NOMO-1 (cell line): ENCODE measurements at regions not wholly inside any gene's neighbourhood (a gene's known extent, or its start where the extent isn't known, plus 50 kb on each side); places are given as distances from the start of the nearest gene placed in this dataset.

ENCODE experiments used
- DNase-seq, 2 experiments: peaks; one replicate each; lab custom pipeline; 2025; ENCODE audit not compliant: unreplicated experiment in 2 of 2; lab: John Stamatoyannopoulos, UW

DNA sequence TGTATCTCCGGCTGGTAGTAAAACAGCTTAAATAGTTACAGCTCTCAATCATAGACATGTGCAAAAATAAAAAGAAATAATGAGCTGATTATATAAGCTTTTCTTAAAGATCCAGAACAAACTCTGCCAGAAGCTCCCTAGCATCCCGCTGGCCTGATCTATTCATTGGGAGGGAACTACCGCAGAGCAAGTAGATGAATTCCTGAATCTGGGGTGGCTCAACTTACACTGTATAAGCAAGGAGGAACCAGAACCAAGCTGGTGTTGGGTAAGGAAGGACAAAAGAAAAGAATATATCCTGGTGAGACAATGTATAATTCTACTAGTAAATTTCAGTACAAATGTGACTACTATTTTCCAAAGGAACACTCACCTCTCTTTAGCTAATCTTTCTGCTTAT lies 1122.2 kb downstream of the OLFM4 start:
- DNase-seq, result no peak

DNA sequence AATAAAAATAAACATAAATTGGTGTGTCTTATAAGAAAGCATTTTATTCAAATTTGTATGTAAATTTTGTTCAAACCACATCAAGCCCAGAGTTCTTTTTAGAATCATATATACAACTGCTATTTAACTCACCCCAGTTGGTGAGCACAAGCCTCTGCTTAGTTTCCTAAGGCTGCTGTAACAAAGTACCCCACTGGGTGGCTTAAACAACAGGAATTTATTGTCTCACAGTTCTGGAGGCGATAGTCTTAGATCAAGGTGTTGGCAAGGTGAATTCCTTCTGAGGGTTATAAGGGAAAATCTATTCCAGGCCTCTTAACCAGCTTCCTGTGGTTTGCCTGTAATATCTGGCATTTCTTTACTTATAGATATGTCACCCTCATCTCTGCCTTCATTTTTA lies 1133.5 kb downstream of the OLFM4 start:
- DNase-seq, result no peak

DNA sequence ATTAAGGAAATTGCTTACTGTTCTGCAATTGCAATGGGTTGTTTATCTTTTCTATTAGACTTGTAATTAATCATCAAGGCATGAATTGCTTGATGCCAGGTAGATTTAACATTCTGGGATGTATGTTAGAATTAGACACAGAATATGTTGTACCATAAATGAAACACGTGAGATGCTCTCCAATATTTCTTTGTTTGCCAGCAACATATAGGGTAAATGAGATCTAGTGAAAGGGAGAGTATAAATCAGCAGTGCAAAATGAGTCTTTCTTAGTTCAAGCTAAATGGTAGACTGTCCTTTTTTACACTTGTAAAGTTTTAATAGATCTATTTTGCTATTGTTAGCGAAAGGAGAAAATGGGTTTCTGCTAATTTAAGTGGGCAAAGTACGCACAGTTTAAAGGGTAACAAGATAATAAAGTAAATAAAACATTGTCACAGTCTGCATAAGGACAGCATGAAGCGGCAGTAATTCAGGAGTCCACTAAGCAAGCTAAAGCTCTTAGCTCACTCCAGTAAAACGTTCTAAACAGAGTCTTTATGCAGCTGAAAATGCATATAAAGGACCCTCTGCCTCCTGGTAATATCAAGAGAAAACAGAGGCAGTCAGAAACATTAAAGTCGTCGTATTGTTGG lies 1137.1 kb downstream of the OLFM4 start:
- DNase-seq, result no peak

DNA sequence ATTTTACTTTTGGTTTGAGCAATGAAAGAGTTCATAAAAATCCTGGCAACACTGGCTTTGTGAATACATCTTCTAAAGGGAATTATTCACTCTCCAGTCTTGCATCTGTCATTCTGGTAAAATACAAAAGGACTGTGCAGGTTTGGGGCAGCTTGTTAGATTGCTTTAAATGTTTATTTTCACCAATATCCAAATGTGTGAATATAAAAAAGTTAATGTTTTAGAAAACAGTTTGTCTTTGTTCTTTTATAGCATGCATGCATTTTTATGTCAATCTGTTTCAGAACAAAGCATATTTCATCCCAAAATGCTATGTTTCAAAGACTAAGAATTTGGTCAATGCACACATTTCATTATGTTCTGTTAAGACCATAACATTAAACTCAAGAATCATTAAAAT lies 1145.4 kb downstream of the OLFM4 start:
- DNase-seq, result no peak

DNA sequence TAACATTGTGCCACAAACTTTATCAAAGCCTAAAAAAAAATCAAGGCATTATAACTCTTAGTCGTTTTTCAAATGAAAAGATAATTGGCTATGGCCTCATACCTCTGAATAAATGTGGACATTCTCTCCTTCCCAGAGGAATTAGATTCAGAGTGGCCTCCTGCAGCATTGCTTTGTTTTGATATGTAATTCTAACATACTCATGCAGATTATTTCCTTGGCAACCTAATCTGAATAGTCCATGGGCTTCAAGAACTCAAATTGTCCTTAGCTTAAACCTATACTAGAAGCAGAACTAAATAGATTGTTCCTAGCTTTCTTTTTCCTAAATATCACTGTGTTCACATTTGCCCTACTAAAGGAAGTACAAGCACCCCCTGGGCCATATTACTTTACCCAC lies 1146.9 kb downstream of the OLFM4 start:
- no peak for DNase-seq

DNA sequence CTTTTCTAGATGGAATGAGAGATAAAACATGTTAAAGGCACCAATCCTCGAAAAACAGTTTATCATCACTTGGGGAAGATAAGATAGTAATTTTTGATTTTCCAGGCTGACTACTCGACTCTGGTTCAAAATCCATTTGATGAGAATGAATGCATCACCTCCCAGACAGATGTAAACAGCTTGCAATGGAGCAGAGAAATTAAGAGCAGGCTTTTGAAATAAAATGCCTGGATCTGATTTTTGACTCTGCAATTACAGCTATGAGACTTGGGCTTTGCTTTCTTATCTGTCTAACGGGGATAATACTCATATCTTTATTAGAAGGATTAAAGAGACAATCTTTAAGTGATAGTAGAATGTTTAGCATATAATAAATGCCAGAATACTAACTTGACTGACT lies 1148.9 kb downstream of the OLFM4 start:
- no peak for DNase-seq

DNA sequence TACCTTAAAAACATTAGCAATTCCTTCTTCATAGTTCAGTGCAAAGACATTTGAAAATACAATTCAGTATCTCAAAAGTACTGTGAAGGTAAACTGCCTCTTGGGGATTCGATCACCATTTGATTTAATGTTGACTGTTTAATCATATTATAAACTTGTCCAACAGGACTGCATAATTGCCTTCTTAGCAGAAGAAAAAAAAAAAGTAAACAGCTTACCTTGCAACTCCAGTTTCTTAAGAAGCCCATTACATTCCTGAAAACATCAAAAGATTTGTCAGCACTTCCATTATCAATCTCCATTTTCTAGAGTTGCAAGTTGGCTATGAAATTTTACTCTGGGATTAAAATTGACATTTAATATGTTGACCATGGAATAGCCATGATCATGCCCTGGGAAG lies 1154.6 kb downstream of the OLFM4 start:
- DNase-seq, result no peak

DNA sequence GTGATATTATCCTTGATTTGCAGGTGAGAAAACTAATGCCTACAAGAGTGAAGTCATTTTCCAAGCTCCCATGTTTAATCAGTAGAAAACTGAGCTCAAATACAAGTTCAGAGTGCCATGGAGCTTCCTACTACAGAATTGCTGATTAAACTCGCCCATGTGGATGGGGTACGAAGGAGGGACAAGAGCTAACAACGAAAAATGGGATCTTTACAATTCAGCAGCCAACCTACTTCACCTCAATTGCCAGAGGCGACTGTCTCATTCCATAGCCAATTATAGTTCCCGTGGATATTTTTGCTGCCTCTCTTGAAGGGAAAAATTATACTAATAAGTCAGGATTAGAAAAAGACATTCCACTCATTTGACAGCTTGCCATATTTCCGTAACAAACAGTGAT lies 1155.1 kb downstream of the OLFM4 start:
- no peak for DNase-seq

DNA sequence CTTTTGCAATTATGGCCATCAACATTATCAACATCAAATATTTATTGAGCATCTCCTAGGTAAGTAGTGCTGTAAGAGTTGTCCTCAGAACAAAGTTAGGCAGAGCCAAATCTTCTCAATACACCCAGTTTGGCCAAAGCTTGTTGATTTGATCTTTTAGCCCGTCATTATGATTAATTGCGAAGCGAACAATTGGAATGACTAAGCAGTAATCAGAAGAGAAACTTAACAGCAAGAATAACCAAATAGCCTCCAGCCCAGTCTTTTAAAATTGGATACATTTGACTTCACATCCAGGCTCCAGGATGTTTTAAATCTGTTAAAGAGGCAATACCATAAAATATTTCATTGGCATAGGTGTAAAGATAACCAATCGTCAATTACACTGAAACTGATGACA lies 1156.0 kb downstream of the OLFM4 start:
- DNase-seq, result no peak

DNA sequence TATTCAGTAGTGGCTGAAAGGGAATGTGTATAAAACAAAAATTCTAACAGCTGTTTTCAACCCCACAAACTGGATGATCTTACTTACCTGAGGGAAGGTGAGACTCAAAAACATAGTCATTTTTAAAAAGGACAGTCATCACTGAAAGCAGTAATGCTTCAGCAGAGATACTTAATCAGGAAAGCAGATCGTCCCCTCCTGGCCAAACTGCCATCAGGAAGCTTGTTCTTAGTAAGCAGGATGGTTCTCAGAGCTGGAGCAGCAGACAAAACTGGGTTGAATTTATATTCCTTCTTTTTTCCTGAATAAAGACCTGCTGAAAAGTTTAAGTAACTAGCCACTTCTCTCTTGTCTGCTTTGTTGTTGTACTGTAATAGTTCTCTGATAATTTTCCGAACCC lies 1156.5 kb downstream of the OLFM4 start:
- DNase-seq, result no peak

DNA sequence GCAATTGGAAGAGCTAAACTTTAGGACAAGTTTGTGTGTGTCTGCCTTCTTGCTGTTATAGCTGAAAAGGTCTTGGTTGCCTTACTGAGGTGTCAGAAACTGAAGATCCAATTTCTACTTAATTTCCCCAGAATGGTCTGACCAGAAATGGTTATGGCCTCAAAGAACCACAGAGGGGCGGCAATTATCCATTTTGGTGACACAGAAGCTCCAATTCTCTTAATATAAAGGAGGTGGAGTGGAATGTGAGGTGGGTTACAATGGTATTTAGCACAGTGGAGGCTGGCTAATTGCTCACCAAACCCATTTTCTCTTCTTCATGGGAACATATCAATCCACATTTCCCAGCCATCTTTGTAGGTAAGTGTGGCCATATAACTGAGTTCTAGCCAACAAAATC lies 1157.2 kb downstream of the OLFM4 start:
- DNase-seq, result no peak

DNA sequence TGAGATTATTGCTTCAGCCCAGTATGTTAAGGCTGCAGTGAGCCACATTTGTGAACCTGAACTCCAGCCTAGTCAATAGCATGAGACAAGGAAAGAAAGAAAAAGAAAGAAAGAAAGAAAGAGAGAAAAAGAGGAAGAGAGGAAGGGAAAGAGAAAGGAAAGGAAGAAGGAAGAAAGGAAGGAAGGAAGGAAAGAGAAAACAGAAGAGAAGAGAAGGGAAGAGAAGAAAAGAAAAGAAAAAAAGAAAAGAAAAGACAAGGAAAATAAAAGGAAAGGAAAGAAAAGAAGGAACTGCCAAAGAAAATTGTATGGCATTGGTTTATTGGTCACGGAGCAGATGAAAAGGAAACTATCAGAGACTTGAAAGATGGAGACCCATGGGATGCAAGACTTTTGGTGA lies 1158.8 kb downstream of the OLFM4 start:
- no peak for DNase-seq

DNA sequence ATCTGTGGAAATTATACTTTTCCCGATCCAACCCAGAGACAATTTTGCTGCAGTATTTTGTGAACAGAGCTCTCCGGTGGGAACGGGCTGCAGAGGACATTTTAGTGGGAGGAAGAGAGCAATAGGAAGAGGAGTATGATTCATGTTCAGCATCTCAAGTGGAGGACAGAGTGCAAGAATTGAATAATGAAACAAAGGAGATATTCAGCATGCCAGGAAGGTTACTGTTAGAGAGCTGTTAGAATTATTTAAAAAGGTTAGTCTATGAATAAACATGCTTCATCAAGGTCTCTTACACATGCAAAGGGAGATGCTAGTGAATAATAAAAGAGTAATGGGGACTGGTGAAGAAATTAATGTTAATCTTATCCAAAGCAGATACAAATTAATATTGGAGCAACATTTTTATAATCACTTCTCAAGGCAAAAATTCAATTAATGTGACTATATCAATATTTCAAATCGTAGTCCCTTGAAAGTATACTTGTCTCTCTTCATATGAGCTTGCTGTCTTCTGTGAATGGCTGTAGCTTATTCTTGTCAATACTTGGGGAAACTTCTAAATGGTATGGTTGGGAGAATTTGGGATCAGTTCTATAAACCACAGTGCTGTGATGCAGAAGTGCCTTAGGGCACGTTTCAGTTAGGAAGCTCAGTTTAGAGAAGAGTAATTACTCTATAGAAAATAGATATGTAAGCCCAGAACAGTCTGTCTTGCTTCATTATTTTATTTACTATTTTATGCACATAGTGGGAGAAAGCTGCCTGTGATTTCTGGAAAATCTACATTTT lies 1165.8 kb downstream of the OLFM4 start:
- DNase-seq, result no peak

DNA sequence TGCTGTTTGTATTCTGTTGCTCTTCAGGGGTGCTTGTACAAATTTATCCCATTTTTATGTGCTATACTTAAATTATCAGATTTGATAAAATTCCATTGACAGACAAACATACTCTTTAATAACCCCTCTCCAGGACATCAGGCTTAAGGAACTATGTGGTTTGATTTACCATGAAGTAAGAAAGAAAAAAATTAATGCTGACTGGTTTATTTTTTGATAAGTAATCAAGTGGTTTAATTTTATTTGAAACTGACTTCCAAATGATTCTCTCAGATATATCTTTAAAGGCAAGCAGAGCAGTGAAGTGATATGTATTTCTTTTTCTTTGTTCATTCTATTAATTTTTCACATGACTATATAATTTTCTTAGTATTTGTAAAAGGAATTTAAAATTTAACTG lies 1168.1 kb downstream of the OLFM4 start:
- DNase-seq, result no peak

DNA sequence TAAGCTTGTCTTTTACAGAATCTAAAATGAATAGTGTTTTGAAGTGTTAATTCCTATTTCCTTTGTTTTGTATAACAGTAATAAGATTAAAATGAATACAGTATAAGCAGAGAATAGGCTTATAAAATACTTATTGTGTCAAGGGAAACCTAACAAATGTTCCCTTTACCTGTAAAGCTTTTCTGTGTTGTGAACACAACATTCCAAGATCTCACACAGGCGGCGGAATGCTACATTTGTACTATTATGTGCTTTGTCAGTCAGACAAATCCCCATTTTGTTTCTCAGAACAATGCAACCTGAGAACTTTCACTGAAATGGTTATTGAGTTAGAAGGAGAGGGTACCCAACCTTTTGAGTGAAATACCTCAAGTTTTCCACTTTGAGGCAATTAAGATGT lies 1170.3 kb downstream of the OLFM4 start:
- no peak for DNase-seq

DNA sequence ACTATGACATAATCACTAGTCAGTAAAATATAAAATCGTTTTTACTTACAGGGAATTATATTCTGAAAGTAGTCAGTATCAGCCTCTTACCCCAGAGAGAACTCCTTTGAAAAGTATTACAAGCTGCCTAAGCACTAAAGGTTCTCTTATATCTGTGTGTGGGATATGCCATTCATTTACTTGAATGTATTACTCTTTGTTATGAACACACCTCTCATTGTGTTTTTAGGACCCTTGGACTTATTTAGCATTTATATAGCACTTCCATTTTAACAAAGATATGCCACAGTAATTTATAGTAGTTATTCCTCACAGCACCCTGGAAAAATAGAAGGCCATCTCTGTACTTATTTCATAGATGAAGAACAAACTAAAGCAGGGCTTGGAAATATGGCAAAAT lies 1178.0 kb downstream of the OLFM4 start:
- DNase-seq, result no peak

DNA sequence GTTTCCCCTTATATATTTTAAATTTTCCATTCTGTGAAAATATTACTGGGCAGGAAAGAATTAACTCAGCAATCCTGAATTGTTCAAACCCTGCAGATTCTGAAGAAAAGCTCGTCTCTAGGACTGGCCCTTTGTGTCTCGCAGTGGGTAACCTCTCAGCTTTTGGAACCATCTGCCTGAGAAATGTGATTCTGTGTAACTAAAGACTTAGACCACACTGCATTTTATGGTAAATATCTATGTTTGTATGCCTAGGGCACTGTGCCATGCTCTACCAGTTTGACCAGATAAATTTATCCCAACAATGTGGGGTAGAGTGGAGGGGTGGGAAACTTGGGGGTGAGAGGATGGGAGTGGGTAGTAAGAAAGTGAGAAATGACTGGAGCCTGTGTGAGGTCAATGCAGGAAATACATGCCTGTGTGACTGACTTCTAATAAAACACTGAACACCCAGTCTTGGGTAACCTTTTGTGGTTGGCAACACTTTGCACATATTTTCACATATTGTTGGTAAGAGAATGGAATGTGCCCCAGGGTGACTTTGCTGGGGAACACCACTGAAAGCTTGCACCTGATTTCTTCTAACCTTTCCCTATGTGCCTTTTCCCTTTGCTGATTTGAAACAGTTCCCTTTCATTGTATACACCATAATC lies 1181.9 kb downstream of the OLFM4 start:
- DNase-seq, result no peak

DNA sequence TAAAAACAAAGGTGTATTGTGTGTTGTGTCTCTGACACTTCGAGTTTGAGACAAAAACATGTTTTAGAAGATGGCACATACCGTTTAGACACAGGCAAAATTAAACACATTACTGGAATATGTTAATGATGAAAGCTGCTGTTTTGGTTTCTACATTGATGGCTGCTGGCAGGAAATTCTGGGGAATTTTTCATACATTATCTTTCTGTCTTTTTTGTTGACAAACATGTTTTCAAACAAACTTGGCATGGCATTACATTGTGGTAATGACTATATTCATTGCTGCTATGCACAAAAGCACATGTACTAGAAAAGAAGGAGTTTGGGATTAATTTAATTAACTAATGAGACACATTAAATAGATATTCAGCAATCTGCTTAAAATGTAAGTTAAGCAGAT lies 1187.6 kb downstream of the OLFM4 start:
- no peak for DNase-seq

DNA sequence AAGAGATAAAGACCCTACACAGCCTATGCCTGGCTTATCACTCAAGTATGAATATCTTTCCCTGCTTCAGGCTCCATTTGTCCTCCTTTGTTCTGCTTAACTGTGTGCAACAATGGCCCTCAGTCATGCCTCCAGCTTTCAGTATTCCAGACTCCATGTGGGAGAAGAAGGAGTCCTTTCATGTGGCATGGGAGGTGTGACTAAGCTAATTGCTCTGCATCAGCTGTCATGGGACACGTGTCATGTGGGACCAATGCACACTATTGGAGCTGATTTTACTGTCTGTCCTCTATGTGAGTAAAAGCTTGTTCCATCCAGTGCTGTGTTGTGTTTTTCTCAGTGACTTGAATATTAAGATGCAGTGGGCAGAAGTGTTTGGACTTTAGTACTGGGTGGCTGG lies 1198.3 kb downstream of the OLFM4 start:
- no peak for DNase-seq

DNA sequence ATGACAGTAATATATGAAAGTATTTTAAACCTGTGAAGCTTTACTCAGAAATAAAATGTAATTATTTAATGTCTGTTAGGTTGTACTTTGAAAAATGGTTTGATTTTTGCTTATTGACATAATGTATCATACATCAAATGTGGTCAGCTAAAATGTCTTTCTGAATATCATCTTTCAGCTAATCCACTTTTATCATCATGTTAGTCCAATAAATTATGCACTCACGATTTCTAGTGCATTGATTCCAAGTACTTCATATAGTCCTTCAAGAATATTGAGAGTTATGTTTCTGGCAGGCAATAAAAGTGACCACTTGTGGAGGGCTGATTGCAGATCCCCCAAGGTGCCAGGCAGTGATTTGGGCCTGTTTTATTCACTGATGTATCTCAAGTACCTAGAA lies 1204.1 kb downstream of the OLFM4 start:
- DNase-seq, result no peak

DNA sequence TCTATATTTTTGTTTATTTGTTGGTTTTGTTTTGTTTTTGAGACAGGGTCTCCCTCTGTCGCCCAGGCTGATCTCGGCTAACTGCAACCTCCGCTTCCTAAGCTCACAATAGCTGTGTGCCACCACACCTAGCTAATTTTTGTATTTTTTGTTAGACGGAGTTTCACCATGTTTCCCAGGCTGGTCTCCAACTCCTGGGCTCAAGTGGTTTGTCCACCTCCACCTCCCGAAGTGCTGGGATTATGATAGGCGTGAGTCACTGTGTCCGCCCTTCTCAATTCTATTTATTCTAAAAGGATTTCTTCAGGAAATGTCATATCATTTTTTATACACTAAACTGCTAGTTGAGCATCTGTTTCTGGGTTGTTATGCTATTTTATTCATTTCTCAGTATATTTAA lies 1206.0 kb downstream of the OLFM4 start:
- DNase-seq, result no peak

DNA sequence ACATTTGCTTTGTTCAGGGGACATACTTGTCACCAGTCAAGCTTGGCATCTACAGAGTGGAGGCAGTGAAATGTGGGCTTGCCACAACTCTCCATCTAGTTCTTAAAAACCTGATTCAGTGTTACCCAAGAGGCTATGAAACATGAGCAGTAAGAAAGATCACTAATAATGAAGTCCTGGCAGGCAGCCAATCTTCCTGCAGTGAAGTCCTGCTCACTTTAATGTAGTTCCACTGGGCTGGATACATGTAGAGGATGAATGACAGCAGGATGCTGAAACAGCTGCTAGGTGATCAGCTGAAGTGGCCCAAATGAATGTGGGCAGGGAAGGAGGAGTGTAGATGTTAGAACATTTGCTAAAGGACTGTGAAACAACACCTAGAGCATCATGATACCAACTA lies 1213.1 kb downstream of the OLFM4 start:
- DNase-seq, result no peak
